Esophagus (tissue), 2 donors: ENCODE measurements at regions not wholly inside any gene's neighbourhood (a gene's known extent, or its start where the extent isn't known, plus 50 kb on each side); places are given as distances from the start of the nearest gene placed in this dataset.

Experiments used
- H3K27ac ChIP-seq, 2 donors: one replicate each; pipeline ENCODE4 v1.5.1; 2013; ENCODE audit warnings: low read depth in 2 of 2, mild to moderate bottlenecking in 2 of 2, inconsistent platforms in 1 of 2, low read length in 1 of 2, moderate library complexity in 1 of 2
- H3K27me3 ChIP-seq, 2 donors: one replicate each; pipeline ENCODE4 v1.6.1; 2013; ENCODE audit warnings: low read length in 2 of 2, control low read depth in 1 of 2, mild to moderate bottlenecking in 1 of 2; ENCODE audit not compliant: insufficient read depth in 2 of 2, control insufficient read depth in 1 of 2
- H3K36me3 ChIP-seq, 2 donors: one replicate each; pipeline ENCODE4 v1.6.1; 2013; ENCODE audit warnings: low read length in 1 of 2; ENCODE audit not compliant: control insufficient read depth in 2 of 2, insufficient read depth in 2 of 2
- H3K4me1 ChIP-seq, 2 donors: one replicate each; pipeline ENCODE4 v1.6.1; 2013; ENCODE audit warnings: low read length in 1 of 2; ENCODE audit not compliant: control insufficient read depth in 2 of 2, insufficient read depth in 2 of 2
- H3K4me3 ChIP-seq, 2 donors: one replicate each; pipeline ENCODE4 v1.5.1; 2013; ENCODE audit warnings: low read length in 2 of 2, mild to moderate bottlenecking in 2 of 2, low read depth in 1 of 2, moderate library complexity in 1 of 2
- H3K9me3 ChIP-seq, 2 donors: one replicate each; pipeline ENCODE4 v1.6.1; 2013; ENCODE audit warnings: mild to moderate bottlenecking in 2 of 2, low read depth in 1 of 2, low read length in 1 of 2, moderate library complexity in 1 of 2; ENCODE audit not compliant: control insufficient read depth in 2 of 2, insufficient read depth in 1 of 2
- WGBS, 2 donors: extraction: QIAGEN DNeasy Blood & Tissue Kit; methylation state at CpG; one replicate each; pipeline ENCODE4 v1.1.7; 2013; 5-methylcytosine and 5-hydroxymethylcytosine counted together
- donor health status: healthy with polysubstance abuse.
- donor health status: Bipolar disorder and iron deficiency.

DNA sequence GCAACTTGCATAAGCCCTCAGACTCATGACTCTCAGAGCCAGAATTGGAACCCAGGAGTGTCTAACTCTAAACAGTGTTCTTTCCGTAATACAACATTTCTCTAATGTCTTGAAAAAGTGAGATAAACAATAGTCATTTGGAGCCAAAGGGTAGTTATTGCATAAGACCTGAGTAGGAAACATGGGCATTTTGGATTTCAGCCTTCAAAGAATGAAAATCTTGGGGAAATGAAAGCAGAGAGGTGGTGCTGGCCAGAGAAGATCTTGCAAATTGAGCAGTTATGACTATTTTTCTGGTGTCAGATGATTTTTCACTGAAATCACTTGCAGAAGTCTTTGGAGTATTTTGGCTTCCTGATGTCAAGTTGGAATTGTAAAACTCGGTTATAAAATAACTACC, 379.4 kb downstream of the DIPK2A start:
- WGBS, 2 donors, result 84 to 86% methylated on average over 2 of the region's 2 CpGs
- no peak overlapping the region for H3K27ac ChIP-seq
- no peaks in the 10 kb centered on the region for H3K4me1 ChIP-seq
- H3K27me3 ChIP-seq, result no peaks in the 10 kb centered on the region
- H3K4me3 ChIP-seq, result no peak overlapping the region
- H3K36me3 ChIP-seq, result no peaks in the 10 kb centered on the region
- no peaks in the 10 kb centered on the region for H3K9me3 ChIP-seq

DNA sequence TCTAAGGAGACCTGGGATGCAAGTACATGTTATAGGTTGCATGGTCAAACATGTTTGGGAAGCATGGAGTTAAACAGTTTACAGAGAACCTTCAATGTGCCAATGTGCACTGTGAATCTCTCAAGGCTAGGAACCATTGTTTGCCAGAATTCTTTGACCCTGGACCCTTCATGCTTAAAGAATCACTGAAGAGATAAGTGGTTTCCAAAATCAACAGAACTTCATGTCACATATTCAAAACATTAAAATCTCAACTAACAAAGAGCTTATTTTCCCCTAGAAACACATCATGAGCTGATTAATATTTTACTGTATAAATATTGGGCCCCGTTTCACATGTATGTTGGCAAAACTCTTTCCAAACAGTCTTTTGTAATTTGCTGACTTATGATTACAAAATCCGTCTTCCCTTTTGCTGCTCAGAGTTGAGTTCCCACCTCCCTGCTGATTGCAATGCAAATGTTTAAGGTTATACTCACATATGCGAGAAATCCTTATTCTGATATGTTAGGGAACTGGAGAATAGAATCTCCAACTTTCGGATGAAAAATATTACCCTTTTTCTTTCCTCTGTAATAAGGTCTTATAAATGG, 380.2 kb downstream of the DIPK2A start:
- no peaks in the 10 kb centered on the region for H3K4me1 ChIP-seq
- no peaks in the 10 kb centered on the region for H3K9me3 ChIP-seq
- no peaks in the 10 kb centered on the region for H3K36me3 ChIP-seq
- no peak overlapping the region for H3K27ac ChIP-seq
- WGBS, 2 donors, result 66 to 67% methylated on average over 4 of the region's 4 CpGs
- no peak overlapping the region for H3K4me3 ChIP-seq
- H3K27me3 ChIP-seq, result no peaks in the 10 kb centered on the region

DNA sequence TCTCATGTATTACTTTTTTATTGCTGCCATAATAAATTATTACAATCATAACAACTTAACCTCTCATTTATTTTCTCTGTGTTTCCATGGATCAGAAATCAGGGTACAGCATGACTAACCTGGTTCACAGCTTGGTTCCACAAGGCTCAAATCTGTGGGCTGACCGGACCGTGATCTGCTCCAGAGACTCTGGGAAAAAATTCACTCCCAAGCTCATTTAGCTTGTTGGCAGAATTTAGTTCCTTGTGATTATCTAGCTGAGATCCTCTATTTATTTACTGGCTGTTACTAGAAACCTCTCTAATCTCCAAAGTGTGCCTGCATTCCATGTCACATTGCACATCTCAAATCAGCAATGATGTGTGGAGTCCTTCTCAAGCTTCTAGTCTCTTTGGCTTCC, 386.6 kb downstream of the DIPK2A start:
- Histone ChIP-seq H3K36me3 (no peaks in the 10 kb centered on the region), H3K4me1 (no peaks in the 10 kb centered on the region), H3K4me3 (no peak overlapping the region), H3K9me3 (no peaks in the 10 kb centered on the region), H3K27me3 (no peaks in the 10 kb centered on the region), H3K27ac (no peak overlapping the region)
- WGBS, 2 donors, result 31 to 35% methylated on average over 2 of the region's 2 CpGs

GRCh38 chr3:144361002-144361401, 389.4 kb downstream of the DIPK2A start:
- H3K27ac ChIP-seq, result no peak overlapping the region
- no peaks in the 10 kb centered on the region for H3K27me3 ChIP-seq
- no peaks in the 10 kb centered on the region for H3K4me1 ChIP-seq
- 84 to 90% methylated on average over 1 of the region's 1 CpG for WGBS, 2 donors
- no peaks in the 10 kb centered on the region for H3K36me3 ChIP-seq
- H3K4me3 ChIP-seq, result no peak overlapping the region
- no peaks in the 10 kb centered on the region for H3K9me3 ChIP-seq

DNA sequence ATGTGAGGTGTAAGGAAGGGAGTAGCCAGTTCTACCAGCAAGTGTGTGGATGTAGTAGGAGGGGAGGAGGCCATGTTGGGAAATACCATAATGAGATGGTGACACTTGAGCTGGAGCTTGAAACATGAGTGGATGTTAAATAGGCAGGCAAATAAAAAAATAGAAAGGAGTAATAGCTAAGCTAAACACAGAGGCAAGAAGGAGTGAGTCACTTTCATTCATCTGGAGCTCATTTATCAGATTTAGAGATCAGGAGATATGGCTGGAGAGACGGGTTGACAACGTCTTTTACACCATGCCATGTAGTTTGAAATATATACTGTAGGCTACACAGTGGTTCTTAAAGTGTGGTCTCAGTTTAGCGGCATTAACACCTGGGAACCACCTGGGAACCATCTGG, 390.5 kb downstream of the DIPK2A start:
- no peak overlapping the region for H3K27ac ChIP-seq
- H3K36me3 ChIP-seq, result no peaks in the 10 kb centered on the region
- no peaks in the 10 kb centered on the region for H3K27me3 ChIP-seq
- H3K4me1 ChIP-seq, result no peaks in the 10 kb centered on the region
- no peak overlapping the region for H3K4me3 ChIP-seq
- WGBS, 2 donors, result 72 to 79% methylated on average over 3 of the region's 3 CpGs
- H3K9me3 ChIP-seq, result no peaks in the 10 kb centered on the region

GRCh38 chr3:144363856-144364255, 392.2 kb downstream of the DIPK2A start:
- Histone ChIP-seq H3K27ac (no peak overlapping the region), H3K4me3 (no peak overlapping the region), H3K36me3 (no peaks in the 10 kb centered on the region), H3K27me3 (no peaks in the 10 kb centered on the region), H3K4me1 (no peaks in the 10 kb centered on the region), H3K9me3 (peaks cover 0 to 4% of the 10 kb centered on the region in 2 donors)
- WGBS, 2 donors, result 92 to 93% methylated on average over 5 of the region's 5 CpGs

DNA sequence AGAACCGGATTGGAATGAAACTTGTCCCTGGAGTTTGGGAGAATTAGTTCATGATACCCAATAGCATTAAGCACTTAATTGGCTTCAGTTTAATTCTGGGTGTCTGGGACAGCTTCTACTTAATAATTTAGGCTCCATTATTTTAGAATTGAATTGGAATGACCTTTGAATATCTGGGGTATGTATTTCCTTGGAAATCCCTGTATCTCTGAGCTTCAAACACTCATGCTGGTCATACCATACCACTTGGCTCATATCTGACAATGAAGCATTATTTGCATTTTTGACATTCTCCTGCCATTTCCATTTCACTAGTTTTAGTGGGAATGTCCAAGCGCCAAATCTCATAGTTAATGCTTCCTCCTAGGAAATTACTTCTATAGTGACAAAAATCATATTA, 393.1 kb downstream of the DIPK2A start:
- no peaks in the 10 kb centered on the region for H3K4me1 ChIP-seq
- H3K27me3 ChIP-seq, result no peaks in the 10 kb centered on the region
- no peaks in the 10 kb centered on the region for H3K36me3 ChIP-seq
- H3K4me3 ChIP-seq, result no peak overlapping the region
- 78 to 91% methylated on average over 2 of the region's 2 CpGs for WGBS, 2 donors
- H3K9me3 ChIP-seq, result peaks cover 0 to 4% of the 10 kb centered on the region in 2 donors
- H3K27ac ChIP-seq, result no peak overlapping the region

- Histone ChIP-seq H3K9me3 (peaks cover 0 to 4% of the 10 kb centered on the region in 2 donors), H3K36me3 (no peaks in the 10 kb centered on the region), H3K4me3 (no peak overlapping the region), H3K27ac (no peak overlapping the region), H3K27me3 (no peaks in the 10 kb centered on the region), H3K4me1 (no peaks in the 10 kb centered on the region)
- 66 to 78% methylated on average over 2 of the region's 2 CpGs for WGBS, 2 donors
These were observed 397.7 kb downstream of the DIPK2A start for GRCh38 chr3:144369129-144369879.

DNA sequence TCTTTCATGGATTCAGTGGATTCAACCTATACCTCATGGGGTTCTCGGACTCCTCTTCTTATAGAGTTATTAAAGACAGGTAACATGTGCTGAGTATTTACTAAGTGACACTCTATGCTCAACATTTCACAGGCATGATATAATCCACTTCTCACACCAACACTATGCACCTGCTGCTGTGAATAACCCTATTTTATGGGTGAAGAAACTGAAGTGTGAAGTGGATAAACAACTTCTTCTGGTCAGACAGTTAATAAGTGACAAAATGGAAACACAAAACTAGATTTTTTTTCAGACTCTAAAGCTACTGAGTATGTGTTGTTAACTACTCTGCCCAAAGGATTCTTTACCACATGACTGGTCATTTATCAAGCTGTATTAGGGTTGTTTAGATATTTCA, 403.5 kb downstream of the DIPK2A start:
- WGBS, 2 donors, result 84% methylated on average over 1 of the region's 1 CpG
- Histone ChIP-seq H3K9me3 (no peaks in the 10 kb centered on the region), H3K36me3 (no peaks in the 10 kb centered on the region), H3K4me1 (no peaks in the 10 kb centered on the region), H3K27ac (no peak overlapping the region), H3K27me3 (no peaks in the 10 kb centered on the region), H3K4me3 (no peak overlapping the region)

DNA sequence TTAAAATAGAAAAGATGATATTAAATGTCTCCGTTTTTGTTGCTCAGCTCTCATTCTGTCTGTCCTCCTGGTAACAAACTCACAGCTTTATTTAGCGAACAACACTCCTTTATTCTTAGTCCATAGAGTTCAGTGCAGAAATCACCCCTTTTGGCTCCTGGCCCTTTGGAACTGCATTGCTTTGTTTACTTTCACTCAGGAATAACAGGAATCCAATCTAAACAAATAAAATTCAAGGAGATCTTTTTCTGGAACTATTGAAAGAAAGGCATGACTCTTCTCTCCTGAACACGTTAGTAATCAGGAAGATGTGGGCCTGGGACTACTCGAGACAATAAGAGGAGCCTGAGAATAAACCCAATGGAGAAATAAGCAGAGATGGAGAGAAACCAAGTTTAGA, 409.2 kb downstream of the DIPK2A start:
- Histone ChIP-seq H3K4me3 (no peak overlapping the region), H3K27me3 (no peaks in the 10 kb centered on the region), H3K27ac (no peak overlapping the region), H3K36me3 (no peaks in the 10 kb centered on the region), H3K9me3 (no peaks in the 10 kb centered on the region), H3K4me1 (no peaks in the 10 kb centered on the region)
- WGBS, 2 donors, result 71 to 72% methylated on average over 4 of the region's 4 CpGs
